Lower leg skin (tissue), 3 donors: ENCODE measurements at regions not wholly inside any gene's neighbourhood (a gene's known extent, or its start where the extent isn't known, plus 50 kb on each side); places are given as distances from the start of the nearest gene placed in this dataset.

ENCODE experiments used
- CTCF ChIP-seq, 3 donors: fragments of 450-650 bp; IDR thresholded peaks; one replicate each; pipeline ENCODE4 v1.5.1; 2016; ENCODE audit warnings: antibody characterized with exemption in 3 of 3, mild to moderate bottlenecking in 3 of 3, moderate library complexity in 2 of 3
- POLR2A ChIP-seq, 2 donors: fragments of 450-650 bp; IDR thresholded peaks; one replicate each; pipeline ENCODE4 v1.6.1; 2016 to 2017; ENCODE audit warnings: antibody characterized with exemption in 2 of 2, mild to moderate bottlenecking in 1 of 2, moderate library complexity in 1 of 2

- TF ChIP-seq CTCF (IDR thresholded peaks at IDR 0.05) = no peak
- TF ChIP-seq POLR2A (IDR thresholded peaks at IDR 0.05) = no peak
Measured at GRCh38 chr19:28885965-28886364, 327.0 kb downstream of the UQCRFS1 start.
